ENCODE measurements at regions not wholly inside any gene's neighbourhood (a gene's known extent, or its start where the extent isn't known, plus 50 kb on each side); places are given as distances from the start of the nearest gene placed in this dataset.

GRCh38 chr13:73262862-73263627 is 204.2 kb downstream of the KLF5 start:
- Histone ChIP-seq H3K9ac (ENCODE audit: low read length) (no peak overlapping the region), H3K36me3 (ENCODE audit: insufficient read depth, low read length) (no peaks in the 10 kb centered on the region), H3K27me3 (ENCODE audit: insufficient read depth, low read depth, low read length) (no peaks in the 10 kb centered on the region), H3K9me3 (ENCODE audit: low read length) (no peaks in the 10 kb centered on the region), H3K9me2 (ENCODE audit: insufficient read depth, low read length) (no peaks in the 10 kb centered on the region), H3K4me3 (ENCODE audit: low read length) (no peak overlapping the region), H3F3A (ENCODE audit: insufficient read depth, low read length, poor library complexity, severe bottlenecking) (no peaks in the 10 kb centered on the region), H3K79me2 (replicated peaks; ENCODE audit: insufficient read depth, low read length) (no peaks in the 10 kb centered on the region), H4K20me1 (ENCODE audit: insufficient read depth) (no peaks in the 10 kb centered on the region), H3K4me2 (ENCODE audit: low read length) (no peak overlapping the region), H3K27ac (ENCODE audit: low read length) (no peak overlapping the region), H2AFZ (ENCODE audit: low read depth, low read length) (no peak overlapping the region)
- no peak for TF ChIP-seq POLR2AphosphoS5 (IDR thresholded peaks at IDR 0.05)
- TF ChIP-seq CTCF (IDR thresholded peaks at IDR 0.05; ENCODE audit: poor library complexity, severe bottlenecking) = no peak
- TF ChIP-seq EP300 (conservative IDR thresholded peaks at IDR 0.05; ENCODE audit: poor library complexity, severe bottlenecking) = no peak
- no peak for TF ChIP-seq RAD21 (conservative IDR thresholded peaks at IDR 0.05)
- TF ChIP-seq REST (IDR thresholded peaks at IDR 0.05; ENCODE audit: borderline replicate concordance) = no peak
- no peak for TF ChIP-seq TAF1 (IDR thresholded peaks at IDR 0.05; ENCODE audit: low read depth)
- TF ChIP-seq SMC3 (conservative IDR thresholded peaks at IDR 0.05; ENCODE audit: poor library complexity) = no peak
- TF ChIP-seq MXI1 (conservative IDR thresholded peaks at IDR 0.05; ENCODE audit: poor library complexity, severe bottlenecking) = no peak
- no peak for TF ChIP-seq EZH2 (IDR thresholded peaks at IDR 0.05; ENCODE audit: borderline replicate concordance, insufficient read depth, low read length, poor library complexity, severe bottlenecking)

DNA sequence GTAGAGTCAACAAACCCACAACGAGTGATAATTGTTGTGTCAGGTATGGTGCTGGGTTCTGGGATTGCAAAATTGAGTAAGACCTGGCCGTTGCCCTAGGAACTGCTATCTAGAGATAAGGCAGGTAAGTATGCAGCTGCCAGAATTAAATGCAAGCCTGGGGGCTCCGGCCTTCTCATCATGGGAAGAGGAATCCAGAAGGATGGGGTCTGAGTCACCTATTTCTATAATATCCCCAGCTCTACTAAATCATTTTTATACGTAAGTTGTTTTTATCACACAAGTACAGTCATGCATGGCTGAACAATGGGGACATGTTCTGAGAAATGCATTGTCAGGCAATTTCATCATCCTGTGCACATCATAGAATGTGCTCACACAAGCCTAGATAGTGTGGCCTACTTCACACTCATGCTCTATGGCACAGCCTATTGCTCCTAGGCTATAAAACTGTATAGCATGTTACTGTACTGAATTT is 203.0 kb downstream of the KLF5 start:
- Histone ChIP-seq H3K9me3 (ENCODE audit: low read length) (no peaks in the 10 kb centered on the region), H3F3A (ENCODE audit: insufficient read depth, low read length, poor library complexity, severe bottlenecking) (no peaks in the 10 kb centered on the region), H3K27ac (ENCODE audit: low read length) (no peak overlapping the region), H2AFZ (ENCODE audit: low read depth, low read length) (no peak overlapping the region), H3K4me2 (ENCODE audit: low read length) (no peak overlapping the region), H3K9me2 (ENCODE audit: insufficient read depth, low read length) (no peaks in the 10 kb centered on the region), H4K20me1 (ENCODE audit: insufficient read depth) (no peaks in the 10 kb centered on the region), H3K27me3 (ENCODE audit: insufficient read depth, low read depth, low read length) (no peaks in the 10 kb centered on the region), H3K9ac (ENCODE audit: low read length) (no peak overlapping the region), H3K36me3 (ENCODE audit: insufficient read depth, low read length) (no peaks in the 10 kb centered on the region), H3K79me2 (replicated peaks; ENCODE audit: insufficient read depth, low read length) (no peaks in the 10 kb centered on the region), H3K4me3 (ENCODE audit: low read length) (no peak overlapping the region)
- TF ChIP-seq TAF1 (IDR thresholded peaks at IDR 0.05; ENCODE audit: low read depth) (no peak), EP300 (conservative IDR thresholded peaks at IDR 0.05; ENCODE audit: poor library complexity, severe bottlenecking) (no peak), MXI1 (conservative IDR thresholded peaks at IDR 0.05; ENCODE audit: poor library complexity, severe bottlenecking) (no peak), REST (IDR thresholded peaks at IDR 0.05; ENCODE audit: borderline replicate concordance) (no peak), SMC3 (conservative IDR thresholded peaks at IDR 0.05; ENCODE audit: poor library complexity) (no peak), CTCF (IDR thresholded peaks at IDR 0.05; ENCODE audit: poor library complexity, severe bottlenecking) (no peak), POLR2AphosphoS5 (IDR thresholded peaks at IDR 0.05) (no peak), EZH2 (IDR thresholded peaks at IDR 0.05; ENCODE audit: borderline replicate concordance, insufficient read depth, low read length, poor library complexity, severe bottlenecking) (no peak), RAD21 (conservative IDR thresholded peaks at IDR 0.05) (no peak)

Measured in neural cell (in vitro differentiated cells).